ENCODE measurements at regions not wholly inside any gene's neighbourhood (a gene's known extent, or its start where the extent isn't known, plus 50 kb on each side); places are given as distances from the start of the nearest gene placed in this dataset.

DNA sequence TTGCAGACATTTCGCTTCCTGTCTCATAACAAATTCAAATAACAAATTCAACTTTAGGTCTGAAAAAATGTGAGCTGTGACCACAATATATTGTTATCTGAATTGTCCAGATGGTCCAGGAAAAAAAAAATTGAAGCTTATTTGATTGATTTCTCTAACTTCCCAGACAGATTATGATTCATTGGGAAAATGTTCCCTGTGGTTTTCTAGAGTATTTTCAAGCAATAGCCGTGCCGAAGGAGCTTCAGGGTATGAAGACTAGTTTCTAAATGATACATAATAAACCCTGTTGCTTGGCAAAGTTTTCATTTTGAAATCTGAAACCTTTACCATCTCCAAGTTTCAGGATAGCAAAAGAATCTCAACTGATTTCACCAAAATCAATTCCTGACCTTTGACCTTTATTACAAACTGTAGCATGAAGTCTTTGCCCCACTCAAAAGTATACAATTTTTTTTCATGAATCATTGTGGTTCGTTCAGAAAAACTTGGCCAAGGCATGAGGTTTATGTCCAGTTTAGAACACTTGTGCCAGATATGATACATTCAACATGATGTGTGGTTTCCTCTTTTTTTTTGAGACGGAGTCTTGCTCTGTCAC is 109.9 kb downstream of the JCAD start:
- no peaks in the 10 kb centered on the region for H3K9me3 Mint-ChIP-seq
- no peaks in the 10 kb centered on the region for H3K36me3 Mint-ChIP-seq (ENCODE audit: low read depth)
- H3K27ac Mint-ChIP-seq, result peak overlapping the region; percentile 59 to 86 (median 82)
- no peaks in the 10 kb centered on the region for H3K27me3 Mint-ChIP-seq (ENCODE audit: low read depth)
- H3K4me1 Mint-ChIP-seq, result peaks cover 36% of the 10 kb centered on the region
- H3K4me3 Mint-ChIP-seq, result no peak overlapping the region
- TF ChIP-seq, protein P1, sequence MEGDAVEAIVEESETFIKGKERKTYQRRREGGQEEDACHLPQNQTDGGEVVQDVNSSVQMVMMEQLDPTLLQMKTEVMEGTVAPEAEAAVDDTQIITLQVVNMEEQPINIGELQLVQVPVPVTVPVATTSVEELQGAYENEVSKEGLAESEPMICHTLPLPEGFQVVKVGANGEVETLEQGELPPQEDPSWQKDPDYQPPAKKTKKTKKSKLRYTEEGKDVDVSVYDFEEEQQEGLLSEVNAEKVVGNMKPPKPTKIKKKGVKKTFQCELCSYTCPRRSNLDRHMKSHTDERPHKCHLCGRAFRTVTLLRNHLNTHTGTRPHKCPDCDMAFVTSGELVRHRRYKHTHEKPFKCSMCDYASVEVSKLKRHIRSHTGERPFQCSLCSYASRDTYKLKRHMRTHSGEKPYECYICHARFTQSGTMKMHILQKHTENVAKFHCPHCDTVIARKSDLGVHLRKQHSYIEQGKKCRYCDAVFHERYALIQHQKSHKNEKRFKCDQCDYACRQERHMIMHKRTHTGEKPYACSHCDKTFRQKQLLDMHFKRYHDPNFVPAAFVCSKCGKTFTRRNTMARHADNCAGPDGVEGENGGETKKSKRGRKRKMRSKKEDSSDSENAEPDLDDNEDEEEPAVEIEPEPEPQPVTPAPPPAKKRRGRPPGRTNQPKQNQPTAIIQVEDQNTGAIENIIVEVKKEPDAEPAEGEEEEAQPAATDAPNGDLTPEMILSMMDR (IDR thresholded peaks at IDR 0.05; ENCODE audit: unreplicated experiment in 3 of 3), result no peak

DNA sequence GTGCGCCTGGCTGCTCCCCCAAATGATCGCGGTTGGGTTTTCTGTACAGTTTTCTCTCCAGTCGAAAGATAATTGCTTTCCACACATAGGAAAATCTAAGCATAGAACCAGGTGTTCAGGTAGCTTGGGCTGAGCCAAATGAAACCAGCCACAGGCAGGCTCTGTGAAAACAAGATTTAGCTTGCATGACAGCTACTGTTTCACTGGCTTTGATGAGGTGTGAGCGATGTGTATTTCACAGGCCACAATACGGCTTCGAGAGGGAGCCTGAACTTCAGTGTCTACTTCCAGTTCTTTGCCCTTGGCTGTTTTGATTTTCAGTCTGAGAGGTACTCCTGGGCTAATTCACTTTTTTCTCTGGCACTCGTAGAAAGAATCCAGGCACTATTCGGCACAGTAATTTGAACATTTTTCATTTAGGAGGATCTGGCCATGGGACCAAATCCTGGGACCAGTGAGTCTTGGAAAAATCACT is 110.5 kb downstream of the JCAD start:
- peaks cover 36% of the 10 kb centered on the region for H3K4me1 Mint-ChIP-seq
- H3K27ac Mint-ChIP-seq, result peak overlapping the region; percentile 59 to 86 (median 82)
- H3K27me3 Mint-ChIP-seq (ENCODE audit: low read depth), result no peaks in the 10 kb centered on the region
- no peaks in the 10 kb centered on the region for H3K9me3 Mint-ChIP-seq
- TF ChIP-seq, protein P1 (IDR thresholded peaks at IDR 0.05; ENCODE audit: unreplicated experiment in 3 of 3), result no peak
- no peak overlapping the region for H3K4me3 Mint-ChIP-seq
- no peaks in the 10 kb centered on the region for H3K36me3 Mint-ChIP-seq (ENCODE audit: low read depth)

DNA sequence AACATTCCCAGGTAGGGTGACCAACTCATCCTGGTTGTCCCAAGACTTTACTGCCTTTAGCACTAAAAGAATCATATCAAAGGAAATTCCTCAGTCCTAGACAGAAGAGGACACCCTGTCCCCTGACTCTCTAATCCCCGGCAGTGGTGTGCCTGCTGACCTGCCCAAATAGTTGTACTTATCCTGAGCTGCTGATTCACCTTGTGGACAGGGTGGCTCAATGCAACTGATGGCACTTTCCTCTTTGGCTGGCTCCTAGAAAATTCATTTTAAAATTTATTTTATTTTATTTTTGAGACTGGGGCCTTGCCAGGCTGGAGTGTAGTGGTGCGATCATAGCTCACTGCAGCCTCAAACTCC is 111.7 kb downstream of the JCAD start:
- no peaks in the 10 kb centered on the region for H3K36me3 Mint-ChIP-seq (ENCODE audit: low read depth)
- no peak overlapping the region for H3K4me3 Mint-ChIP-seq
- TF ChIP-seq, protein P1 (IDR thresholded peaks at IDR 0.05; ENCODE audit: unreplicated experiment in 3 of 3), result no peak

DNA sequence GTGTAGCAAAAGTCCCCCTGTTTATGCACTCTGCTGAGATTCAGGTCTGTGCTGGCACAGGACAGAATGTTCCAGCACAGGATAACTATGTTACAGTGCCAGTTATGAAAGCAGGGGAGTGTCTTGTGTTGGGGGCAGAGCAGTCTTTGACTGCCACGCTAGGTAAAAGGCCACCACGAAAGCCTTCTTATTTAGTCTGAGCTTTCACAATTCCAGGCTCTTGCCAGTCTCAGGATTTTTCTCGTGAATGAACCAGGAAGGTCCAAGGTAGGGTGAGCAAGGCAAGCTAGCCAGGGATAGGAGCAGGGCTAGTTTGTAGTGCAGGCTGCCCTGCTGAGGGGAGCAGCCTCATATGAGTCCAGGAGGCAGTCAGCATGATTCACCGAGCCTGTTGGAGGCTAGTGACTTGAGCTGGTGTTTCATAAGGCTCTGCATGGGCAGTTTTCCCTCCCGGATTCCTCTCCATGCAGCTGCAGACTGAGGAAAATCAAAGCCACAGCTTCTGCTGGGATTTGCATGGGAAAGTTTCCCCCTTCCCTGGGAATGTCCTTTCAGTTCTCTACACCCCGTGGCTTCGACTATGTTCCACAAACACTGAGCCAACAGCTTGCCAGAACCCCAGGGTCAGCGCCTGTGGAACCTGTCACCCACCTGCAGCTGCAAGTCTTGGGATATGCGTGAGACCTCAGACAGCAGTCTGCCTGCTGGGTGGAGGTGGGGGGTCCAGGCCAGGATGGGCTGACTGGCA is 112.3 kb downstream of the JCAD start:
- Mint-ChIP-seq H3K27ac (peak overlapping the region in 2 of 3 experiments; percentile 39 to 48), H3K27me3 (ENCODE audit: low read depth) (peaks cover 4% of the 10 kb centered on the region), H3K9me3 (no peaks in the 10 kb centered on the region), H3K36me3 (ENCODE audit: low read depth) (no peaks in the 10 kb centered on the region), H3K4me1 (peaks cover 31% of the 10 kb centered on the region), H3K4me3 (no peak overlapping the region)
- TF ChIP-seq, protein P1 (IDR thresholded peaks at IDR 0.05; ENCODE audit: unreplicated experiment in 3 of 3), result no peak

More for the DNA sequence above, 111.7 kb downstream of the JCAD start:
- Mint-ChIP-seq H3K27me3 (ENCODE audit: low read depth) (no peaks in the 10 kb centered on the region), H3K4me1 (peaks cover 36% of the 10 kb centered on the region), H3K27ac (no peak overlapping the region), H3K9me3 (no peaks in the 10 kb centered on the region)

DNA sequence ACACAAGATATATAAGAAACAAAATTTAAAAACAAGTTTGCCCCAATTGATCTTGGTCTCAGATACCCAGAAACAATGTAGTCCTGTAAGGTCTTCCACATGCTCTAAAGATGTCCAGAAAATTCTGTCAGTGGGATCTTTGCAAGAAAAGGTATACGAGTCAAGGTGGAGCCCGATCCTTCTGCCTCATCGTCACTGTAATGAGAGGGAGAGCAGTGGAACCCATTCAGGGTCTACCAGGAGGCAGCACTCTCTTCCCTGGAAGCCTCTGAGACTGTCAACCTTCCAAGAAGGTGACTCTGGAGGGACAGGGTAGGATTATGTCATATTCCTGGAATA is 112.8 kb downstream of the JCAD start:
- Mint-ChIP-seq H3K4me3 (no peak overlapping the region), H3K36me3 (ENCODE audit: low read depth) (no peaks in the 10 kb centered on the region), H3K4me1 (peaks cover 29% of the 10 kb centered on the region), H3K27ac (peak overlapping the region in 2 of 3 experiments; percentile 39 to 48), H3K9me3 (no peaks in the 10 kb centered on the region), H3K27me3 (ENCODE audit: low read depth) (peaks cover 4% of the 10 kb centered on the region)
- TF ChIP-seq, protein P1 (IDR thresholded peaks at IDR 0.05; ENCODE audit: unreplicated experiment in 3 of 3), result no peak

DNA sequence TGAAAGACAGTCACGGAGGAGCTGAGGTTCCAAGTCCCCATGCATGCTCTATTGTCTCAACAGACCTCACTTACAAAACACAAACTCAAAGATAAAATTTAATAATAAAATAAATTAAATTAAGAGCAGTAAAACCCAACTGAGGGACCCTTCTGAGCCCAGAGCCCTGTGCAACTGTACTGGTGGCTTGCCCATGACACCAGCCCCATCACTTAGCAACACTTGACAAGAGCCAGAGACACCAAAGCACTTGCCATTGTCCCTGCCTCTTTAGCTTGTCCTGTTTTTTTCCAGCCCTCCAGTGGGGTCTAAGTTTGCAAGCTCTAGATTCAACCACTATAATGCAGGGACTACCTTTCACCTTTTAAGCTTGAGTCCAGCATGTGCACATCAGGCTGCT is 117.9 kb downstream of the JCAD start:
- H3K27me3 Mint-ChIP-seq (ENCODE audit: low read depth), result peaks cover 8% of the 10 kb centered on the region
- H3K4me3 Mint-ChIP-seq, result no peak overlapping the region
- H3K36me3 Mint-ChIP-seq (ENCODE audit: low read depth), result no peaks in the 10 kb centered on the region
- H3K9me3 Mint-ChIP-seq, result peaks cover 2% of the 10 kb centered on the region
- TF ChIP-seq, protein P1 (IDR thresholded peaks at IDR 0.05; ENCODE audit: unreplicated experiment in 3 of 3), result no peak
- H3K27ac Mint-ChIP-seq, result no peak overlapping the region
- no peaks in the 10 kb centered on the region for H3K4me1 Mint-ChIP-seq

All from nephron (organoid).